NCI-H1694 (cell line): ENCODE measurements at regions not wholly inside any gene's neighbourhood (a gene's known extent, or its start where the extent isn't known, plus 50 kb on each side); places are given as distances from the start of the nearest gene placed in this dataset.

Experiments
- DNase-seq: peaks from one replicate; lab custom pipeline; 2025; lab: John Stamatoyannopoulos, UW

DNA sequence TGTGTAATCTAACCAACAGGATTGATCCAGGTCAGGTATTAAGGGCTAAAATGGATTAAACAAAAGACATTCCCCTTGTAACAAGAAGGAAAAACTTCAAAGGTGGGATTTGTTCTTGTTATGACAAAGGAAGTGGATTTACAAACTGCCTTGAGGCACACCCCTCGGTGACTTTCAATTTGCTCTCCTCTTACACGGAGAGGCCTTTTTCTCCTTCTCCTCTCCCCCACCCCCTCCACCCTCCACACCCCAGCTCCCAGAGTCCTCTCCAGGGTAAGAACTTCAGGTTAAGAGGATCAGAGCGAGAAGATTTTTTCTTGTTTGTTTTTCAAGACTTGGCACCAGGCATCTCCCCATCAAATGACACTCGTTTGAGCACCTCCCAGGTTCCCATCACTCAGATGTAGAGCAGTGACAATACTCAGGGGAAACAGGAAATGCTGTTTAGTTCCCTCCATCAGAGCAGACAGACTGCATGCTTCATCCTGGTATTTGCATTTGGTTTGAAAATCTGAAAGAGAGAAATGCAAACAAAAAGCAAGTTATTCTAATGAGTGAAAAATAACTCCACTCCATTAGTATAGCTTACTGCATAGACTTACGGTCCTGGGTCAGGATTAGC lies 77.6 kb upstream of the TMEM260 start:
- no peak for DNase-seq

DNA sequence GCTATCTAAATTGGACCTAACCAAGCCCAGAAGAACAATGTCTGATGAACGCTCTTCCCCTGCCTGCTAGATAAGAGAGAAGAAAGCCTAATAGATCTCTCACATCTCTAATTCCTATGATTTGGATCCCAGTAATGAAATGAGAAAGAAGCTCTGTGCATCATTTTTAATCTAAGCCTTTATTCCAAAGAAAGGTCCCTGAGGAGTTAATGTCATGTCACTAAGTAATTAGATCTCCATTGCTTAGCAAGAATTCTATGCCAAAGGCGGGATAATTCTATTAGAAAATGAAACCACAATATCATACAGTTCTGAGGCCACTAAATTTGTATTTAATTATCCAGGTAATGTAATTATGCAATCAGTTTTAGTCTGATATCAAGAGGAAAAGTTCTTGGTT lies 74.2 kb upstream of the TMEM260 start:
- no peak for DNase-seq

DNA sequence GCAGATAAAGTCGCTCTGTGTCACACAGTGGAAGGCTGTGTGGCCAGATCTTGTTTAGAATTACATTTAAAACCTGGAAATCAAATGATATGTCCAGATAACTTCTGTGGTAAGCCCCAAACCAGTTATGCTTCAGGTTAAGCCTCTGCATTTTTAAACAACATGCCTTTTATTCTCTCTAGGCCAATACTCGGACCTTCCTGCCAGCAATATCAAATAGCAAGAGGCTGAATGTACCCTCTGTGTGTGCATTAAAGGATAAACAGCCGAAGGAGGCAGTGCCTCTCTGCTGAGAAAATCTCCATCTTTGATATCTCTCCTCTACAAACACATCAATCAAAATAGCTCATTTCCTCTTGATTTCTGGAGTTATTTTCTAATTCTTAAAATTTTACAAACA lies 67.1 kb upstream of the TMEM260 start:
- no peak for DNase-seq

DNA sequence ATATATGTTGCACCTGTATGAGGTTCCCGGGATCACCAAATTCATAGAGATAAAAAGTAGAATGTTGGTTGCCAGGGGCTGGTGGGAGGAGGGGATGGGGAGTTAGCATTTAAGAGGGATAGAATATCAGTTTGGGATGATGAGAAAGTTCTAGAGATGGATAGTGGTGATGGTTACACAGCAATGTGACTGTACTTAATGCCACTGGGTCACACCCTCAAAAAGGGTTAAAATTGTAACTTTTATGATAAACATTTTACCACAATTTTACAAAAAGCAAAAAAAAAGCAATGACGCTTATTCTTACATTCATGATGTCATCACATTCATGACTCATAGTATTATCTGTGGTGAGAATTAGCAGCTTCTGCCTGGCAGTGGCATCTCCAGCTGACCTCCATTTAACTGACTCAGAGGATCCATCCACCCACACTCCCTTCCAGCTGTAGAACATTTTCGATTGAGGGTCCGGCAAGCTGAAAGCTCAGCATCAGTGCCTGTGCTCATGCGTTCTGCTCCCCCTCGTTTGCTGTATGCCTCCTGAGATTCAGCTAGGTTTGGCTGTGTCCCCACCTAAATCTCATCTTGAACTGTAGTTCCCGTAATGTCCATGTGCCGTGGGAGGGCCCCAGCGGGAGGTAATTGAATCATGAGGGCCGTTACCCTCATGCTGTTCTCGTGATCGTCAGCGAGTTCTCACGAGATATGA lies 64.8 kb upstream of the TMEM260 start:
- DNase-seq, result no peak

DNA sequence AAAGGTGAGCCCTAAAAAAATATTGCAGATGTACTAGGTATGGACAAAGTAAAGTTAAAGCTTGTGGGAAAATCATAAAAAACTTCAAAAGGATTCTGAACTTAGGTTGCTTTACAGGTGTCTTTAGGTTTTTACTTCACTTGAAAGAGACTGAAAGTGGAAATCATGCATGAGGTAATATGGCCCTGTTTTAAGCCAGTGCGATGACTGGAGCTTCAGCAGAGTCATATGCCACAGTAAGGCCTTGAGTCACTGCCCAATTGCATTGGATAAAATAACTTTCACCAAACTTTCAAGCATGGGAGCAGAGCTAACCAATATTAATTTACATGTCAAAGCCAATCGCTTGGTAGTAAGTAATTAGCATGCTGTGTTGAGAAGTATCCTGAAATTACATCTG lies 63.9 kb upstream of the TMEM260 start:
- no peak for DNase-seq

DNA sequence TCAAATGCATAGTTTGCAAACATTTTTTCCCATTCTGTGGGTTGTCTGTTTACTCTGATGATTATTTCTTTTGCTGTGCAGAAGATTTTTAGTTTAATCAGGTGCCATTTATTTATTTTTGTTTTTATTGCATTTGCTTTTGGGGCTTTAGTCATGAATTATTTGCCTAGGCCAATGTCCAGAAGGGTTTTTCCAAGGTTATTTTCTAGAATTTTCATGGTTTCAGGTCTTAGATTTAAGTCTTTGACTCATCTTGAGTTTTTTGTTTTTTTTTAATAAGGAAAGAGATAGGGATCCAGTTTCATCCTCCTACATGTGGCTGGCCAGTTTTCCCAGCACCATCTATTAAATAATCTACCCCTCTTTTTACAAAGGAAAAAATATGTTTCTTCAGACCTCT lies 57.2 kb upstream of the TMEM260 start:
- no peak for DNase-seq

DNA sequence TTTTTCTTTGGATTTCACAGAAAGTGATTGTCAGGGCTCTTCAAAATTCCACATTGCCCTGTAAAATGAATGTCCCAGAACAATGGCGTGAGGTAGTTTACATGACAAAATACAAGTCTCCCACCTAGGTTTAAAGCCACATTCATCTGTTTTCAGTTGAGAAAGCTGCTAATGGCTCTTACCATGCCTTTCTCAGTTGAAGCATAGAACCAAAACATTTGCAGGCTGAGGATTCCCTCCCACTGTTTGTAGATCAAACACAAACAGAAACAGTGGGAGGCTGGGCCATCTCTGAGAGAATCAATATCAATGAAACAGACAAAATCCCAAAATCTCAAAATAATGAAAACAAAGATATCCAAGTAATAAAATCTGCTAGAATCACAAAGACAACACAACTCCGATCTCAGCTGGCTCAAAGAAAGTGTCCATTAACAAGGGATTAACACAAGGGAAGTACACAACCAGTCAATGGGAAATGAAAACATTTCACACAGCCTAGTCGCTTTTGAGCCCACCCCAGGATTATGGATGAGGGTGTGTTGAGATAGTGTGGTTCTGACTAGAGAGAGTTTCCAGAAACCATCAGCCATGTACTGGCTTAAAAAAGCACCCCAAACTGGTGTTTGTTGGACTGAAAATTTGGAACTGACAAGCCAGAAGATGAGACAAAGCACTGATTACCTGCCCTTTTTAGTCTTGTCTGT lies 54.5 kb upstream of the TMEM260 start:
- DNase-seq, result no peak

DNA sequence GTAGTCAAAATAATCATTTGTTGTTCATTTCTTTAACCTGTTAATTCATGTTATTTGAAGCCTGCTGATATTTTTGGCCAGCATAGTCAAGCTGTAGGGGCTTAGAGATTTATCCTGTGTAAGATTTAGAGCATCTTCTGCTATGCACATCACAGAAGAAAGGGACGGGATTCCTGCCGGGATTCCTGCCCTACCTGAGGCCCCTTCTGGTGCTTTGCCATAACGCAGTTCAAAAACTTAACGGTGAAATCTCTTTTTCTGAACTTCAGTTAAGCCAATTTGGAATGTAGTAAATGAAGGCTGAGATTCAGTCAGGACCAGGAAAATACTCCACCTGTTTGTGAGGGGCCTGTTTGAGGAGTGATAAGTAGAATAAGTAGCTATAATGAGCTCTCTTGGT lies 50.7 kb upstream of the TMEM260 start:
- no peak for DNase-seq
